IMR-90 (cell line): ENCODE measurements at regions not wholly inside any gene's neighbourhood (a gene's known extent, or its start where the extent isn't known, plus 50 kb on each side); places are given as distances from the start of the nearest gene placed in this dataset.

Experiments used
- ATAC-seq: fragments of 200-7000 bp; cut with Tn5 transposase; 2 replicates; pipeline ENCODE4 v1.9.1; 2020; ENCODE audit warnings: low read depth, mild to moderate bottlenecking, moderate library complexity
- BruUV-seq: library from RNA; stranded (reverse); fragments of 400-500 nt; replicated peaks from 2 replicates; lab custom pipeline; 2021; lab: Mats Ljungman, UMichigan
- CTCF ChIA-PET: fragments of 300-600 bp; formaldehyde crosslinking; extraction: SDS; loops from one replicate; lab custom pipeline; 2021; ENCODE audit warnings: antibody characterized with exemption; lab: Yijun Ruan, JAX
- POLR2A ChIA-PET: fragments of 300-600 bp; sonication (Branson Sonifier 250); formaldehyde crosslinking; loops from one replicate; lab custom pipeline; 2022; ENCODE audit warnings: antibody characterized with exemption; ENCODE audit not compliant: unreplicated experiment; lab: Charles Lee
- DNase-seq: peaks from one replicate; pipeline ENCODE4 v3.0.0; 2013
- H2AFZ ChIP-seq: replicated peaks from 2 replicates; pipeline ENCODE3; 2013; ENCODE audit warnings: low read length, mild to moderate bottlenecking; ENCODE audit not compliant: poor library complexity
- H2AK5ac ChIP-seq: 2 replicates; pipeline ENCODE4 v1.6.1; 2013; ENCODE audit warnings: low read depth, low read length, inconsistent platforms
- H2AK9ac ChIP-seq: replicated peaks from 2 replicates; pipeline ENCODE3; 2013; ENCODE audit warnings: mild to moderate bottlenecking, low read depth, low read length, moderate library complexity; ENCODE audit not compliant: poor library complexity
- H2BK120ac ChIP-seq: 2 replicates; pipeline ENCODE4 v1.6.1; 2013; ENCODE audit warnings: low read depth, low read length, inconsistent platforms
- H2BK15ac ChIP-seq: 3 replicates; pipeline ENCODE4 v1.6.1; 2013; ENCODE audit warnings: low read depth, low read length, inconsistent platforms
- H2BK20ac ChIP-seq: 2 replicates; pipeline ENCODE4 v1.6.1; 2013; ENCODE audit warnings: low read depth, mild to moderate bottlenecking, inconsistent platforms, low read length, moderate library complexity
- H2BK5ac ChIP-seq: 2 replicates; pipeline ENCODE4 v1.6.1; 2013; ENCODE audit warnings: mild to moderate bottlenecking, low read depth, low read length, inconsistent platforms; ENCODE audit not compliant: poor library complexity, severe bottlenecking
- H3K14ac ChIP-seq: replicated peaks from 2 replicates; pipeline ENCODE4 v1.6.1; 2013; ENCODE audit warnings: low read depth, low read length, inconsistent platforms
- H3K18ac ChIP-seq: 2 replicates; pipeline ENCODE4 v1.6.1; 2013; ENCODE audit warnings: low read depth, low read length, control low read depth
- H3K23ac ChIP-seq: 2 replicates; pipeline ENCODE4 v1.6.1; 2013; ENCODE audit warnings: low read depth, low read length, inconsistent platforms
- H3K27ac ChIP-seq: 2 replicates; pipeline ENCODE4 v1.5.1; 2013; ENCODE audit warnings: mild to moderate bottlenecking, control low read depth, low read length; ENCODE audit not compliant: insufficient read depth
- H3K27me3 ChIP-seq: 2 replicates; pipeline ENCODE4 v1.6.1; 2013; ENCODE audit warnings: low read length; ENCODE audit not compliant: control insufficient read depth, insufficient read depth
- H3K36me3 ChIP-seq: 2 replicates; pipeline ENCODE4 v1.6.1; 2013; ENCODE audit warnings: low read length, mixed read lengths; ENCODE audit not compliant: control insufficient read depth, insufficient read depth
- H3K4ac ChIP-seq: 2 replicates; pipeline ENCODE4 v1.6.1; 2013; ENCODE audit warnings: low read depth, low read length, inconsistent platforms
- H3K4me1 ChIP-seq: 2 replicates; pipeline ENCODE4 v1.6.1; 2013; ENCODE audit warnings: low read length, mixed read lengths; ENCODE audit not compliant: control insufficient read depth, insufficient read depth
- H3K4me2 ChIP-seq: 2 replicates; pipeline ENCODE4 v1.6.1; 2013; ENCODE audit warnings: low read depth, mild to moderate bottlenecking, control low read depth, low read length, moderate library complexity
- H3K4me3 ChIP-seq: 2 replicates; pipeline ENCODE4 v1.5.1; 2013; ENCODE audit warnings: low read depth, mild to moderate bottlenecking, control low read depth, low read length, moderate library complexity; ENCODE audit not compliant: insufficient read depth
- H3K56ac ChIP-seq: 2 replicates; pipeline ENCODE4 v1.6.1; 2013; ENCODE audit warnings: low read length, inconsistent platforms; ENCODE audit not compliant: insufficient read depth; ENCODE audit errors: extremely low read depth
- H3K79me1 ChIP-seq, 2 experiments: 2 replicates each; pipeline ENCODE4 v1.6.1; 2013; ENCODE audit warnings: low read length in 2 of 2, inconsistent platforms in 1 of 2, low read depth in 1 of 2
- H3K9ac ChIP-seq: 2 replicates; pipeline ENCODE4 v1.6.1; 2013; ENCODE audit warnings: low read depth, low read length, control low read depth
- H3K9me1 ChIP-seq: 2 replicates; pipeline ENCODE4 v1.6.1; 2013; ENCODE audit warnings: low read length, inconsistent platforms; ENCODE audit not compliant: insufficient read depth
- H3K9me3 ChIP-seq: 2 replicates; pipeline ENCODE4 v1.6.1; 2013; ENCODE audit warnings: low read length; ENCODE audit not compliant: control insufficient read depth, insufficient read depth
- H4K20me1 ChIP-seq: 2 replicates; pipeline ENCODE4 v1.6.1; 2013; ENCODE audit warnings: low read length, inconsistent platforms; ENCODE audit not compliant: insufficient read depth
- H4K5ac ChIP-seq: 2 replicates; pipeline ENCODE4 v1.6.1; 2013; ENCODE audit warnings: mild to moderate bottlenecking, low read depth, low read length, control low read depth
- H4K8ac ChIP-seq, 2 experiments: 2 replicates each; pipeline ENCODE4 v1.6.1; 2013; ENCODE audit warnings: low read depth in 2 of 2, low read length in 2 of 2, control low read depth in 1 of 2, inconsistent platforms in 1 of 2
- H4K91ac ChIP-seq: 2 replicates; pipeline ENCODE4 v1.6.1; 2013; ENCODE audit warnings: low read depth, low read length, inconsistent platforms; ENCODE audit not compliant: insufficient read depth
- BHLHE40 ChIP-seq: fragments of 150-350 bp; IDR thresholded peaks from 2 replicates; pipeline ENCODE4 v1.6.1; 2016; ENCODE audit warnings: mild to moderate bottlenecking, low read depth, low read length
- CEBPB ChIP-seq: IDR thresholded peaks from 2 replicates; pipeline ENCODE4 v1.6.1; 2012; ENCODE audit warnings: low read depth, low read length, improper control_type of control experiment
- CHD1 ChIP-seq: IDR thresholded peaks from 2 replicates; pipeline ENCODE4 v1.6.1; 2012; ENCODE audit warnings: low read depth, low read length, improper control_type of control experiment
- FOS ChIP-seq: fragments of 150-350 bp; IDR thresholded peaks from 2 replicates; pipeline ENCODE4 v1.6.1; 2016; ENCODE audit warnings: low read depth, low read length
- MAFK ChIP-seq: IDR thresholded peaks from 2 replicates; pipeline ENCODE4 v1.6.1; 2012; ENCODE audit warnings: low read depth, low read length, improper control_type of control experiment
- NFE2L2 ChIP-seq: fragments of 150-350 bp; IDR thresholded peaks from 2 replicates; pipeline ENCODE4 v1.6.1; 2016; ENCODE audit warnings: low read depth, mild to moderate bottlenecking, low read length
- POLR2A ChIP-seq: IDR thresholded peaks from 2 replicates; pipeline ENCODE4 v1.6.1; 2012; ENCODE audit warnings: mild to moderate bottlenecking, low read depth, low read length
- RAD21 ChIP-seq: IDR thresholded peaks from 2 replicates; pipeline ENCODE4 v1.6.1; 2012; ENCODE audit warnings: low read length, improper control_type of control experiment
- RCOR1 ChIP-seq: IDR thresholded peaks from 2 replicates; pipeline ENCODE4 v1.6.1; 2012; ENCODE audit warnings: mild to moderate bottlenecking, low read length, improper control_type of control experiment; ENCODE audit not compliant: insufficient replicate concordance
- RFX5 ChIP-seq: IDR thresholded peaks from 2 replicates; pipeline ENCODE4 v1.8.0; 2012; ENCODE audit warnings: low read depth, mild to moderate bottlenecking, low read length, moderate library complexity
- SMC3 ChIP-seq: fragments of 150-350 bp; IDR thresholded peaks from 2 replicates; pipeline ENCODE4 v1.6.1; 2016; ENCODE audit warnings: low read depth, mild to moderate bottlenecking, antibody characterized with exemption, low read length, moderate library complexity
- WGBS, 2 experiments: methylation state at CpG; one replicate each; pipeline versions ENCODE4 v1.1.5 to v1.1.7; 2013; ENCODE audit warnings: missing lambda C conversion rate in 2 of 2; ENCODE audit not compliant: insufficient read length in 1 of 2; ENCODE audit errors: extremely low coverage in 2 of 2; 5-methylcytosine and 5-hydroxymethylcytosine counted together
- dilution Hi-C: fragments of 300-500 bp; cut with HindIII; formaldehyde crosslinking; loops from one replicate; pipeline ENCODE4 v1.14.3; 2018; ENCODE audit warnings: low sequenced_read_pairs; ENCODE audit not compliant: unreplicated experiment
- in situ Hi-C: fragments of 300-500 bp; cut with MboI; formaldehyde crosslinking; loops from 3 replicates; pipeline ENCODE4 v1.14.3; 2019; ENCODE audit warnings: low sequenced_read_pairs, inconsistent platforms, mixed read lengths
- intact Hi-C: fragments of 100-400 bp; cut with micrococcal nuclease; formaldehyde crosslinking; loops from 2 replicates; pipeline ENCODE4 v1.10.0; 2022
- TF ChIP-seq, protein P1 (sequence below): fragments of 150-350 bp; IDR thresholded peaks from 2 replicates; pipeline ENCODE4 v1.6.1; 2016; ENCODE audit warnings: low read depth, mild to moderate bottlenecking, low read length, moderate library complexity, borderline replicate concordance
- TF ChIP-seq, protein P2 (sequence below): fragments of 150-350 bp; IDR thresholded peaks from 2 replicates; pipeline ENCODE4 v1.6.1; 2017; ENCODE audit warnings: mild to moderate bottlenecking, antibody characterized with exemption, low read length, low read depth
- TF ChIP-seq, protein P3 (sequence below): conservative IDR thresholded peaks from 2 replicates; pipeline ENCODE4 v1.5.1; 2012; ENCODE audit warnings: mild to moderate bottlenecking, low read depth, low read length, improper control_type of control experiment

GRCh38 chr2:191497822-191498221, 180.1 kb upstream of the NABP1 start:
- H3K4me3 ChIP-seq: no peak overlapping the region
- no peaks in the 10 kb centered on the region for H3K36me3 ChIP-seq
- H3K18ac ChIP-seq: no peak overlapping the region
- H2BK5ac ChIP-seq: no peak overlapping the region
- ChIA-PET POLR2A (no interaction called here), CTCF (interaction anchor here (0.6 to 0.8 kb wide), 2 partner anchors 9 to 330 kb away, joined by 3 read pairs; no protein-coding TSS in a partner anchor)
- DNase-seq: no peak
- no peak overlapping the region for H2AK5ac ChIP-seq
- H3K9ac ChIP-seq: no peak overlapping the region
- no peak overlapping the region for H2BK120ac ChIP-seq
- H4K5ac ChIP-seq: no peak overlapping the region
- H3K79me1 ChIP-seq: no peaks in the 10 kb centered on the region
- TF ChIP-seq CHD1 (no peak), CEBPB (no peak), MAFK (no peak), BHLHE40 (no peak), POLR2A (no peak), RAD21 (no peak), FOS (no peak), NFE2L2 (no peak), RCOR1 (no peak), SMC3 (no peak), RFX5 (no peak)
- TF ChIP-seq, protein P1, sequence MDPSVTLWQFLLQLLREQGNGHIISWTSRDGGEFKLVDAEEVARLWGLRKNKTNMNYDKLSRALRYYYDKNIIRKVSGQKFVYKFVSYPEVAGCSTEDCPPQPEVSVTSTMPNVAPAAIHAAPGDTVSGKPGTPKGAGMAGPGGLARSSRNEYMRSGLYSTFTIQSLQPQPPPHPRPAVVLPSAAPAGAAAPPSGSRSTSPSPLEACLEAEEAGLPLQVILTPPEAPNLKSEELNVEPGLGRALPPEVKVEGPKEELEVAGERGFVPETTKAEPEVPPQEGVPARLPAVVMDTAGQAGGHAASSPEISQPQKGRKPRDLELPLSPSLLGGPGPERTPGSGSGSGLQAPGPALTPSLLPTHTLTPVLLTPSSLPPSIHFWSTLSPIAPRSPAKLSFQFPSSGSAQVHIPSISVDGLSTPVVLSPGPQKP: no peak
- TF ChIP-seq, protein P2, sequence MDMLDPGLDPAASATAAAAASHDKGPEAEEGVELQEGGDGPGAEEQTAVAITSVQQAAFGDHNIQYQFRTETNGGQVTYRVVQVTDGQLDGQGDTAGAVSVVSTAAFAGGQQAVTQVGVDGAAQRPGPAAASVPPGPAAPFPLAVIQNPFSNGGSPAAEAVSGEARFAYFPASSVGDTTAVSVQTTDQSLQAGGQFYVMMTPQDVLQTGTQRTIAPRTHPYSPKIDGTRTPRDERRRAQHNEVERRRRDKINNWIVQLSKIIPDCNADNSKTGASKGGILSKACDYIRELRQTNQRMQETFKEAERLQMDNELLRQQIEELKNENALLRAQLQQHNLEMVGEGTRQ: no peak
- TF ChIP-seq, protein P3, sequence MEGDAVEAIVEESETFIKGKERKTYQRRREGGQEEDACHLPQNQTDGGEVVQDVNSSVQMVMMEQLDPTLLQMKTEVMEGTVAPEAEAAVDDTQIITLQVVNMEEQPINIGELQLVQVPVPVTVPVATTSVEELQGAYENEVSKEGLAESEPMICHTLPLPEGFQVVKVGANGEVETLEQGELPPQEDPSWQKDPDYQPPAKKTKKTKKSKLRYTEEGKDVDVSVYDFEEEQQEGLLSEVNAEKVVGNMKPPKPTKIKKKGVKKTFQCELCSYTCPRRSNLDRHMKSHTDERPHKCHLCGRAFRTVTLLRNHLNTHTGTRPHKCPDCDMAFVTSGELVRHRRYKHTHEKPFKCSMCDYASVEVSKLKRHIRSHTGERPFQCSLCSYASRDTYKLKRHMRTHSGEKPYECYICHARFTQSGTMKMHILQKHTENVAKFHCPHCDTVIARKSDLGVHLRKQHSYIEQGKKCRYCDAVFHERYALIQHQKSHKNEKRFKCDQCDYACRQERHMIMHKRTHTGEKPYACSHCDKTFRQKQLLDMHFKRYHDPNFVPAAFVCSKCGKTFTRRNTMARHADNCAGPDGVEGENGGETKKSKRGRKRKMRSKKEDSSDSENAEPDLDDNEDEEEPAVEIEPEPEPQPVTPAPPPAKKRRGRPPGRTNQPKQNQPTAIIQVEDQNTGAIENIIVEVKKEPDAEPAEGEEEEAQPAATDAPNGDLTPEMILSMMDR: no peak
- WGBS, 2 experiments: no CpG with 5 or more reads among the region's 3 CpGs
- dilution Hi-C loops (no loop called here), in situ Hi-C loops (loop anchor here (5.0 to 10.0 kb wide), 2 partner anchors 331 to 443 kb away; no protein-coding TSS in a partner anchor), intact Hi-C loops (no loop called here)
- ATAC-seq: no peak
- no peak overlapping the region for H2AK9ac ChIP-seq
- no peak overlapping the region for H2BK15ac ChIP-seq
- H4K8ac ChIP-seq: no peak overlapping the region
- H2BK20ac ChIP-seq: no peak overlapping the region
- no peak overlapping the region for H3K14ac ChIP-seq
- no peaks in the 10 kb centered on the region for H3K9me3 ChIP-seq
- H3K9me1 ChIP-seq: peaks cover 3% of the 10 kb centered on the region; the same call in 1 of the 2 replicates
- peaks cover 4% of the 10 kb centered on the region; the same call in 1 of the 2 replicates for H3K4me1 ChIP-seq
- no TSS peak for BruUV-seq
- no peaks in the 10 kb centered on the region for H4K20me1 ChIP-seq
- H2AFZ ChIP-seq: no peak overlapping the region
- no peak overlapping the region for H4K91ac ChIP-seq
- H3K56ac ChIP-seq: no peak overlapping the region
- no peak overlapping the region for H3K23ac ChIP-seq
- H3K4ac ChIP-seq: no peak overlapping the region
- no peak overlapping the region for H3K27ac ChIP-seq
- no peak overlapping the region for H3K4me2 ChIP-seq
- H3K27me3 ChIP-seq: no peaks in the 10 kb centered on the region
